GM19023 (cell line): ENCODE measurements at regions not wholly inside any gene's neighbourhood (a gene's known extent, or its start where the extent isn't known, plus 50 kb on each side); places are given as distances from the start of the nearest gene placed in this dataset.

Experiments used
- ATAC-seq: cut with Tn5 transposase; IDR thresholded peaks from one replicate; pipeline ENCODE4 v1.9.1; 2021; ENCODE audit warnings: mild to moderate bottlenecking, moderate library complexity; ENCODE audit not compliant: unreplicated experiment

DNA sequence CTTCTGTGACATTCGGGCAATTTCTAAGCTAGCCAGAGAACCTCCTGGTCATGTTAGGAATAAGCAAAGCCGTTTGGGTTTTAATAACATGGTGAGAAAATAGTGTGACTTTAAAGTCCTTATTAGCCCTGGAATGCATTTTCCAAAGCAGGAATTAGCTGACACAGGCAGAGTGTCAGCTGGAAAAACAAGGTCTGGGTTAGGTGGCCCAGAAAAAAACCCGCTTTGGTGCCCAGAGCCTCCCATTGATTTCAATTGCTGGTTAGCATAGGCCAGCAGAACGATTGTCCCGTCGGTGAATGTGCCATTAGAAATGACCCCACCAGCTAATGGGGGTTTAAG is 62.1 kb upstream of the CPEB4 start:
- ATAC-seq: no peak

DNA sequence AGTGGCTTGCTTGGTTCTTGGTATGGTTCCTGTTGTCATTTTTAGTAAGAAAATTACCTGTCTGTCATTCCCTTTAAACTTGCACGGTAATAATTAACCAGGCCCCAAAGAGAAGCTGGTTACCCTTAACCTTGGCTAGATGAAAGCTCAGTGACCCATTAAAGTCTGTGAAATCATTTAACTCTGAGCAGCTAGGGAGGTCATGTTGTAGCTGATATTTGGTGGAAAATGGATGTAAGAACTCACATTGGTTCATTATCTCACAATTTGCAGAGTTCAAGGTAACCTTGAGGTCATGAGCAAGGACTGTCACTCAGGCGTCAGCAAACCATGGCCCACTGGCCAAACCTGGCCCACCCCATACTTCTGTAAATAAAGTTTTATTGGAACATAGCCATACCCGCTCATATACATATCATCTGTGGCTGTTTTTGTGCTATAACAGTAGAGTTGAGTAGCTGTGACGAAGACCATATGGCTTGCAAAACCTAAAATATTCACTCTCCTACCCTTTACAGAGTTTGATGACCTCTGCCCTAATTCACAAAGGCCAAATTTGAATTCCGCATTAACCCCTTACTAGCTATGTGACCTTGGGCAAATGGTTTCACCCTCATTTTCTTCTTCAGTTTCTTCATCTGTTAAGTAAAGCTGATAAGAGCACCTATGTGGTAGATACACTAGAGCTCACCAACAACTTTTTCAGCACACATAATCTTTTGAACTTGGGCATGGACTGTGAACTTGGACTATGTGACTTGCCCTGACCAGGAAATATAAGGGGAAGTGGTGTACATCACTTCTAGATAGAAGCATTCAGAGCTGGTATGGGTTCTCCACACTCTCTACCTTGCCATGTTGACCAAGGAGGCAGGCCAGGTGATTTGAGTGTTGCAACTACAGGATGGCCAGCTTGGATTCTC is 61.5 kb upstream of the CPEB4 start:
- no peak for ATAC-seq

DNA sequence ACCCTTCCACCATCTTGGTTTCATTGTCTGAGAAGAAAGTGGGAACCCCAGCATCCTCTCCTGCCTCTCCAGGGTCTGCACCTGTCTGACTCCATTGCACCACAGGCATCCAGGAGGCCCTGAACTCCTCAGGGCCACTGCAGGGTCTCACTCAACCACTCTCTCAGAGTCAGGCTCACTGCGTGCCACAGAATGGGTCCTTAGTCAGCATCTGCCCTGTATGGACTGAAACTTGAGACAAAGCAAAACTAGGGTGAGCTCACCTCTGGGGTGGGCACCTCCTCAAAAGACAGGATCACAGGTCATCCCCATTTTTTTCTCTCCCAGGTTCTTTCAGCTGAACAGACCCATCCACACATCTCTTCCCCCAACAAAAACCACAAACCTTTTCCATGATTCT is 59.2 kb upstream of the CPEB4 start:
- no peak for ATAC-seq

DNA sequence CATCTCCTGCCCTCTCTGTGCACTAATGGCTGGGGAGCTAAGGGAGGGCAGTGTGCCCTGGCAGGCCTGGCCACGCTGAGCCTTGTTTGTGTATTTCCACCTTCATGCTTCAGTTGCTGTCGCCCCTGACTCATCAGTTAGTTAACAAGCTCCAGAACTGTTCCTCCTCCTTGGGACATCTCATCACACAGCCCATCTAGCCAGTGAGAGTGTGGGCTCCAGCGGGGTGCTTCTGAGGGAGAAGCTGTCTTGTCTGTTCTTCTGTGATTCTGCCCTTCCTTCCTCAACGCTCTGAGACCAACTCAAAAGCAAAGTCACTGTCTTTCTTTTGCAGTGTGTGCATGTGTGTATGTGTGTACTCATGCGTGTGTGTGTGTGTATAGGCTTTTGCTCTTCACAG is 58.3 kb upstream of the CPEB4 start:
- no peak for ATAC-seq

DNA sequence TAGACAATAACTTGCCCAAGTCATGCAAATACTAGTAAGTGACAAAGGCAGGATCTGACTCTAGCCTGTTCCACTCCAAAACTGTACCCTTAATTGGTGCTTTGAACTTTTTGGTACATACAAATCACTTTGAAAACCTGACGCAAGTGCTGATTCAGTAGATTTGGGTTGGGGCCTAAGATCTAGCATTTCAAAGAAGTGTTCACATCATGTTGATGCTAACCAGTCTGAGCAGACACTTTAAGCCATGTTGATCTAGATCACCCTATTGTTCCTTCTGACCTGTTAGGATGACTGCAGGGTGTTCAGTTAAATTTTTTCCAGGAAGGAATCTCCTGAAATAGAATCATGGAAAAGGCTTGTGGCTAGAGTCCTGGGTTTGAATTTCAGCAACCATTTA is 57.7 kb upstream of the CPEB4 start:
- ATAC-seq: no peak

DNA sequence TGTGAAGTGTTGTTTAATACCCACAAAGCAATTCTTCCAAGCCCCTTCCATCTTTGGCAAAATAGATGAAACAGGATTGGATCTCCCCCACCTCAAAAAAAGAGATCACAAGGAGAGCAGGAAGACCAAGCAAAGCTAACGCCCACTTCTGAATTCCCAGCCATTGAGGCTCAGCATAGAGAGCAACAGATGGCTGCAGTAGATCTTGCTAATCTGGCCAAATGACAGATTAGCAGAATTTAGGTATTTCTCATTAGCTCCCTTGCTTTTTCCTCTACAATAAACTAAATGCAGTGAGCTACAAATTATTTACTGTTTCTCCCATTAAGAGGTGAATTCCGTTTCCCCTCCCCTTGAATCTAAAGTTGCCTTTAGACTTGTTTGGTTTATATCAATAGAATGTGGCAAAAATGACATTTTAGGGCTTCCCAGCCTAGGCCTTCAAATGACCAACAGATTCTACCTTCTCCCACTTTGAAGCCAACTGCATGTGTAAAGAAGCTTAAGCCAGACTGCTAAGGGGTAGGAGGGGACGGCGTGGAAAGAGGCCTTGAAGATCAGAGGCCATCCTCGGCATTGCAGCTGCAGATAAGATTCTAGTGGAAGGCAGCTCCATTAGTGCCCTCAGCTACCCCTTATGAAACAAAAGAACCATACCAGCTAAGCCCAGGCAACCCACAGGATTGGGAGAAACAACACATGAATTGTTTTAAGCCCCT is 56.8 kb upstream of the CPEB4 start:
- no peak for ATAC-seq

DNA sequence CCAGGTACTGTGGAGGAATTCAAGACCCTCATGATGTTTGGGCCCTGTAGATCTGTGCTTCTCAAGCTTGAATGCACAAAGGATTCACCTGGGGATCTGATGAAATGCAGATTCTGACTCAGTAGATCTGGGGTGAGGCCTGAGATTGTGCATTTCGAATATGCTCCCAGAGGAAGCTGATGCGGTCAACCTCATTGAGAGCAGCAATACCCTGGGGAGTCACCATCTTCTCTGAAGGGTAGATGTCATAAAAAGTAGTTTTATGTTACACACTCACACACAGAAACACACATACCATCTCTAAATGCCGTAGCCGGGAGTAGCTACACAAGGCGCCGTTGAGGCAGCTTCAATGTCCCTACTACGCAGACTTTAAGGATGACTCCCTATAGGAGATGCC is 55.8 kb upstream of the CPEB4 start:
- no peak for ATAC-seq

DNA sequence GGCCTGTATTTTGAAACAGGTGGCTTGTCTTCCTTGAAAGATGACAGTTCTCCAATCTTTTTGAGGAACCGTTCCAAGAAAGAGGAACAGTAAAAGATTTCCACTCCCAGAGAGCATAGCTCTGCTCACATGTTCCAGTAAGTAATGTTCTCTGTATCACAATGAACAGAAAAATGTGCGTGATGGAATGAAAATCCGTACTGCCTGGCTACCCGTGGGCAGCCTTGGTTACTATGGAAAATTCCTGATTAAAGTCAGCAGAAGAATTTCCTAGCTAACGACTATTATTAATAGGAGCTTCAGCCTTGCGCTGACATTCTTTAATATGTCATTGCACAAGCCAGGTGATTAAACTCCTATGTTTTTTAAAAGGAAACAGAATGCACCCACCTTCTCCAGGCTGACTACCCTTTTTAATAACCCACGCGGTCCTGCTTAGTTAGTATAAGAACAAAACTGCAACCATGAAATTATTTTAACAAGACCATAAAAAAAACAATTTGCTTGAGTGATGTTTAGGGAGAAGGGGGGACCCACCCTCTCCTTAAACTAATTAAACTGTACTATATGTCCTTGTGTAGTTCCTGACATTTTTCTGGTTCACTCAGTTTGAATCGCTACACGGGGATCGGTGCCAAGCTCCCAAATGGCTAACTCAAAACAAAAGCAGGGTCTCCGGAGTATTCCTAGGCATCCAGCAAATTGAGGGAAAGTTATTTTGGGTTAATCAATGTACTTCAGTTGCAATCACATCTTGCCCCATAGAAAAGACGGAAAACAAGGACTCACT is 54.8 kb upstream of the CPEB4 start:
- no peak for ATAC-seq

DNA sequence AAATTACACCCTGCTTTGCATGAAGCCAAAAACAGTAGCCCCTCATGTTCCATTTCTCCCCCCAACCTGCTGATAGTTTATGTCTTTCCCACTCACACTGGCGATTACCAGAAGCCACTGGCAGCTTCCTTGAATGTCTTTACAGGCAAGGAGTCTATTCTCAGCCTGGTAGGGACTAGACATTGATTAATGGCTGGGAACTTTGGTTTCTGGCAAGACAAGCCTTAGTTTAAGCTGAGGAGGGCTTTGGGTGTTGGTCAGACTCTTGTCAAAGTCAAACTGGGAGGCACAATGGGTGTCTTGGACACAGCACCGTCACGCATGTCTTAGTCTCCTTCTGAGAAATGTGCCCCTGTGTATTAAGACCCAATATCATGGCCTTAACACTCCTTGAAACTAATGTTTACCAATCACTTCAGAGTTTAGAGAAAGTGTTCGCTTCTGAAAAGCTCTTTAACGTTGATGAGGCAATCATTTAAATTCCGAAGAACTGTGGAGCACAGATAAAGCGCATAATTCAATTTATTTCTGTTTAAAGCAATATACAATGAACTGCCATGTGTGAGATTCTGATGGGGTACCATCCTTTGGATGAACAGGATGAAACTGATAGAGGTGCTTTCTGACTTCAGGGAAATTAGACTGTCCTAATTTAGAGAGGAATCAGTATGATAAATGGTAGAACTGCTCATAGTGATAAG is 53.9 kb upstream of the CPEB4 start:
- no peak for ATAC-seq

DNA sequence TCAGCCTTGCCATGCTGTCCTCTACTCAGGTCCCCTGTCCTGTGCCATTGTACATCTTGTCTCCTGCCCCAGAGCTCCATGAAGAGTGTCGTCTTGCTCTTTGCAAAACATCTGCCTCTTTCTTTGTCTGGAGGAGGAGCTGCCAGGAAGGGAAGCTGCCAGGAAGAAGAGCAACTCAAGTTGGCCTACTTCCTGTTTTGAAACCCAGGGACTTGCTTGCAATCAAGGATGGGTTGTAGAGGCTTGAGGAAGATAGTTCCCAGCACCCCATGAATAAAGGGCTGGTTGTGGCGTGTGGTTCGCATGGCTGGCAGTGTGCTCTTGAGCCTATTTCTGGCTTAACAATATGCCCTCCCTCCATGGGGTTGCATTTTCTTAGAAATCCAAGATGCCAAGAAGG is 53.0 kb upstream of the CPEB4 start:
- no peak for ATAC-seq

DNA sequence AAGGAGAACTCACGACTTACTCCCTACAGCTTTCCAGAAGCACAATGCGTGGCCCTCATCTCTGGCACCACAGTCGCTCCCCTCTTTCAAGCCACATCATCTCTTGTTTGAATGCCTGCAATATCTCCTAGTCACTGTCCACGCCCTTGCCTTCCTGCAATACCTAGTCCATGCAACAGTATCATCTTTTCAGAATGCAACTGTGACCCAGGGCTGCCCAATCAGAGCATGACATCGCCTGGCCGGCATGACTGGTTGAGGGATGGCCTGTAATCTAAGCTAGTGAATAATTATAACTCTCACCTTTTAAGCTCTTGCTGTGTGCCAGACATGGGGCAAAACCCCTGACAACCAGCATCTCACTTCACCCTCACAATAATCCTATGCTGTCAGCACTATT is 52.5 kb upstream of the CPEB4 start:
- ATAC-seq: no peak

DNA sequence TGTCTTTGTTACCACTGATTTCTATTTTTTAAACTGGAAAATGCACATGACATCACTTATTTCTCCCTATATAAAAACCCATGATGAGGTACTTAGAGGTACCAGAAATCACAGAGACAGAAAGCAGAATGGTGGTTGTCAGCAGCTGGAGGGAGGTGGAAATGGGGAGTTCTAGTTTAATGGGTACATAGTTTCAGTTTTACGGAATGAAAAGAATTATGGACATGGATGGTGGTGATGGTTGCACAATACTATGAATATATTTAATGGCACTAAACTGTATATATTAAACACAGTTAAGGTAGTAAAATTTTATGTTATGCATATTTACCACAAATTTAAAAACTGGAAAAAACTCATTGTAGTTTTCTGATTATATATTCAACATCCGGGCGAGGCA is 50.5 kb upstream of the CPEB4 start:
- ATAC-seq: no peak
